Adipocyte (in vitro differentiated cells): ENCODE measurements at regions not wholly inside any gene's neighbourhood (a gene's known extent, or its start where the extent isn't known, plus 50 kb on each side); places are given as distances from the start of the nearest gene placed in this dataset.

Source experiments
- DNase-seq: peaks from one replicate; pipeline ENCODE4 v3.0.0-alpha.2; 2015; ENCODE audit warnings: low read depth
- H3K27me3 ChIP-seq: replicated peaks from 2 replicates; pipeline ENCODE4 v1.7.0; 2013; ENCODE audit warnings: mild to moderate bottlenecking, low read length, moderate library complexity; ENCODE audit not compliant: control insufficient read depth, insufficient read depth
- H3K36me3 ChIP-seq: 2 replicates; pipeline ENCODE4 v1.7.0; 2013; ENCODE audit warnings: low read length, mild to moderate bottlenecking, moderate library complexity; ENCODE audit not compliant: control insufficient read depth, insufficient read depth, severe bottlenecking
- H3K4me1 ChIP-seq: 2 replicates; pipeline ENCODE4 v1.7.0; 2013; ENCODE audit warnings: mild to moderate bottlenecking, low read length, moderate library complexity; ENCODE audit not compliant: control insufficient read depth, insufficient read depth
- H3K4me3 ChIP-seq: 2 replicates; pipeline ENCODE4 v1.7.0; 2013; ENCODE audit warnings: mild to moderate bottlenecking, low read length, moderate library complexity
- H3K9ac ChIP-seq: 2 replicates; pipeline ENCODE4 v1.7.0; 2013; ENCODE audit warnings: mild to moderate bottlenecking, low read length, moderate library complexity
- H3K9me3 ChIP-seq: 2 replicates; pipeline ENCODE4 v1.7.0; 2013; ENCODE audit warnings: mild to moderate bottlenecking, low read length, moderate library complexity; ENCODE audit not compliant: control insufficient read depth

DNA sequence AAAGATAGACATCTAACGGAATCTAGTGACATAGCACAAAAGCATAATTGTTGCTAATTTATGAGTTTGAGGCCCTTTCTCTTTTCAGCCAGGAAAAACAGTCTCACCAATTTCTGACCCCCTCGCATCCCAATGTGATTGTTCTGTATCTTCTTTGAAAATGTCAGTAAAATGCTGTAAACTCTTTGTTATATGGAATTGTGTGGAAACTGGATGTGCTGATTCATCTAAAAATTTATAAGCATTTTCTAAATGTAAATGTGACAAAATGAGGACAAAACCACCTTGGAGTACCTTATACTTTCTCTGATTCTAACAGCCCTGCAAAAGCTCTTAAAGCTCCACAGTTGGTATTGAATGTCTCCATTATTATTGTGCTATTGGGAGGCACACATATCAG lies 70.9 kb upstream of the MME start:
- DNase-seq, result no peak

DNA sequence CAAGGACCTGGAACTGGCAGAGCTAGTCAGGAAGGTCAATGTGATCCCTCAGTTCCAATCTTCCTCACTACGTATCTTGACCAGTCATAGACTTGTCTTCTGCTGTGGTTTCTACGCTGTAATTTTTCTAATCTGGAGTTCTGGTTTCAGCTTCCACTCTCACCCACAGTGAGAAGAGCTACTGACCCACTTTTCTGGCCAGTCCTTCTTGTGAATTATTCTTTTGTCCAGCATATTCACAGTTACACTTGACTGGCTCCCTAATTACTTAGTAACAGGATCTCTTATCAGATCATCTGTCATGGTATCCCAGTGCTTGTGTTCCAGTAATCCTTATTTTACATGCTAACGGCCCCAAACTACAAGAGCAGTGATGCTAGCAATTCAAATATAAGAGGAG lies 72.4 kb upstream of the MME start:
- Histone ChIP-seq H3K9me3 (no peaks in the 10 kb centered on the region), H3K36me3 (no peaks in the 10 kb centered on the region)

More for the DNA sequence above, 70.9 kb upstream of the MME start:
- H3K9me3 ChIP-seq, result no peaks in the 10 kb centered on the region
- H3K36me3 ChIP-seq, result no peaks in the 10 kb centered on the region
- H3K27me3 ChIP-seq, result no peaks in the 10 kb centered on the region
- H3K9ac ChIP-seq, result no peak overlapping the region
- H3K4me1 ChIP-seq, result no peaks in the 10 kb centered on the region
- H3K4me3 ChIP-seq, result no peak overlapping the region

DNA sequence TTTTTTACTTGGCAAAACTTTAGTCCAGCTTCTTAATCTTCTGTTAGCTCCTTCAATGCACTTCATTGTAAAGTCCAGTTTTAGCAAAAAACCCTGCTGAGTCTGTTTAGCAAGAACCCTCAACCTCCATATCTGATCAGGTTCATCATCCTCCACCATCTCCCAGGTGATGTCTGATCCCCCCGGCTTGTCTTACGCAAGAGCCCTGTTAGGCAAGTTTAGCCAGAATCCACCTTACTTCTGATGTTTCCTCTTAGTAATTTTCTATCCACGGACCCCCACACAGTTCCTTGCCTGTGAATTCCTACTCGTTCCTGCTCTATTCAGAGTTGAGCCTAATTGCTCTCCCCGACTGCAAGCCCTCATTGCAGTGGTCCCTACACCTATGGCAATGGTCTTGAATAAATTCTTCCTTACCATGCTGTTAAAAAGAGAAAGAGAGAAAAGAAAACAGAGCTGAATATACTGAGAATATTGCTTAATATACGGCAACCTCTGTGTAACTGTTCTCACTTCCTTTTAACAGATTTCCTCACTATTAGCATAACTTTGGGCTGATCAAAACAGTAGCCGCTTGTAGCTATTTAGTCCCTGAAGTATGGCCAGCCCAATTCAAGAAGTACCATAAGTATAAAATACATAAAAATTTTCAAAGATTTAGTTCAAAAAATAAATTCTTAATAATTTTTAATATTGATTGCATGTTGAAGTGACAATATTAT lies 78.7 kb upstream of the MME start:
- no peak overlapping the region for H3K4me3 ChIP-seq
- H3K9ac ChIP-seq, result no peak overlapping the region
- no peaks in the 10 kb centered on the region for H3K27me3 ChIP-seq
- no peaks in the 10 kb centered on the region for H3K9me3 ChIP-seq
- H3K4me1 ChIP-seq, result peaks cover 8% of the 10 kb centered on the region
- no peaks in the 10 kb centered on the region for H3K36me3 ChIP-seq
- DNase-seq, result no peak

More for the DNA sequence above, 72.4 kb upstream of the MME start:
- no peaks in the 10 kb centered on the region for H3K4me1 ChIP-seq
- no peak for DNase-seq
- H3K9ac ChIP-seq, result no peak overlapping the region
- no peak overlapping the region for H3K4me3 ChIP-seq
- no peaks in the 10 kb centered on the region for H3K27me3 ChIP-seq

DNA sequence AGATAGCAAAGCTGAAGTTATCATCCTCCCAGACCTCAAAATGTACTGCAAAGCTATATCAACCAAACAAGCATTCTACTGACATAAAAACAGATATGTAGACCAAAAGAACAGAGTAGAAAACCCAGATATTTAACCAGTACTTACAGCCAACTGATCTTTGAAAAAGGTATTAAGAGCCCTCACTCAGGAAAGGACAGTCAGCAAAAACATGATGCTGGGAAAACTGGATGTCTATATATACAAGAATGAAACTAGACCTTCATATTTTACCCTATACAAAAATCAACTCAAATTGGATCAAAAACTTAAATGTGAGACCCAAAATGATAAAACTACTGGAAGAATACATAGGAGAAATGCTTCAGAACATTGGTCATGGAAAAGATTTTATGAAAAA lies 87.5 kb upstream of the MME start:
- DNase-seq, result no peak
- no peak overlapping the region for H3K9ac ChIP-seq
- peaks cover 2% of the 10 kb centered on the region for H3K4me1 ChIP-seq
- no peak overlapping the region for H3K4me3 ChIP-seq
- no peaks in the 10 kb centered on the region for H3K36me3 ChIP-seq
- no peaks in the 10 kb centered on the region for H3K9me3 ChIP-seq
- no peaks in the 10 kb centered on the region for H3K27me3 ChIP-seq

DNA sequence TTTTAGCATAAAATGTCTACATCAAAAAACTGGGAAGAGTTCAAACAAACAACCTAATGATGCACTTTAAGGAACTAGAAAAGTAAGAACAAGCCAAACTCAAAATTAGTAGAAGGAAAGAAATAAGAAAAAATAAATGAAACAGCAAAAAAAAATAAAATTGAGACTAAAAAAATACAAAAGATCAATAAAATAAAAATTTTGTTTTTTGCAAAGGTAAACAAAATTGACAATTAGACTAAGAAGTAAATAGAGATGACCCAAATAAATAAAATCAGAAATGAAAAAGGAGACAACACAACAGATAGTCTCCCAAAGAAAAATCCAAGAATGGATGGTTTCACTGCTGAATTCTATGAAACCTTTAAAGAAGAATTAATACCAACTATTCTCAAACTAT lies 89.6 kb upstream of the MME start:
- no peaks in the 10 kb centered on the region for H3K4me1 ChIP-seq
- DNase-seq, result no peak
- no peak overlapping the region for H3K4me3 ChIP-seq
- no peaks in the 10 kb centered on the region for H3K9me3 ChIP-seq
- no peaks in the 10 kb centered on the region for H3K27me3 ChIP-seq
- H3K36me3 ChIP-seq, result no peaks in the 10 kb centered on the region
- H3K9ac ChIP-seq, result no peak overlapping the region

DNA sequence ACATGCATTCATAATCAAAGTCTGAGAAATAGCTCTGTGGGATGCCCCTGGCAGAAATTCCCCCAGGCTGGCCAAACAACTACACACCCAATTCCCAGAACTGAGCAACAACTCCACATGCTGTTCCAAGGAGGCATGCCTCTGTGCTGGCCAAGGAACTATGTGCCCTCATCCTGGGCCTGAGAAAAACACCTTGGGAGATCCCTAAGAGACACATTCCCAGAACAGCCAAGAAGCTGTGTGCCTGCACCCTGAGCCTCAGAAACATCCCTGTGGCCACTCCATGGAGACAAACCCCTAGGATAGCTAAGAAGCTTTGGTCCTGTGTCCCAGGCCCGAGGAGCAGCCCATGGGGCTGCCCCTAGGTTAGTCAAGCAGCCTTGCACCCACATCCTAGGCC lies 92.3 kb upstream of the MME start:
- Histone ChIP-seq H3K9ac (no peak overlapping the region), H3K4me1 (peaks cover 4% of the 10 kb centered on the region), H3K9me3 (no peaks in the 10 kb centered on the region), H3K27me3 (no peaks in the 10 kb centered on the region), H3K36me3 (no peaks in the 10 kb centered on the region), H3K4me3 (no peak overlapping the region)
- DNase-seq, result no peak

DNA sequence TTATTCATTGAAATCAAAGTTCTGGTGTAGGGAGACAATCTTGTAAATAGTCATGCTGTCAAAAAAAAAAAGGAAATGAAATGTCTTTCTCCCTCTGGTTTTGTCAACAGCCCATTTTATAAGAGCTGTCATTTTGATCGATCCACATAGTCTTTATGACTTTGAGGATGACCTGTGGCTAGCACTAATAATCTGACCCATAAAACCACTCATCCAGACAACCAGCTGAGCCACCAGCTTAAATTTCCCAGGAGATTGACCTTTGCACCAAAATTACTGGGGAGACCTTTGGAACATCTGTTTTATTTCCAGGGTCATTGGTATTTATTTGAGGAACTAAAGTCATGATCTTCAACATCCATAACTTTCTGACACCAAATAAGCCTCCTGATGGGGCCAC lies 98.5 kb upstream of the MME start:
- no peaks in the 10 kb centered on the region for H3K27me3 ChIP-seq
- peak overlapping the region; percentile 9 for H3K4me3 ChIP-seq
- H3K9ac ChIP-seq, result peak overlapping the region; percentile 48
- no peaks in the 10 kb centered on the region for H3K36me3 ChIP-seq
- no peak for DNase-seq
- peaks cover 43% of the 10 kb centered on the region for H3K4me1 ChIP-seq
- no peaks in the 10 kb centered on the region for H3K9me3 ChIP-seq

DNA sequence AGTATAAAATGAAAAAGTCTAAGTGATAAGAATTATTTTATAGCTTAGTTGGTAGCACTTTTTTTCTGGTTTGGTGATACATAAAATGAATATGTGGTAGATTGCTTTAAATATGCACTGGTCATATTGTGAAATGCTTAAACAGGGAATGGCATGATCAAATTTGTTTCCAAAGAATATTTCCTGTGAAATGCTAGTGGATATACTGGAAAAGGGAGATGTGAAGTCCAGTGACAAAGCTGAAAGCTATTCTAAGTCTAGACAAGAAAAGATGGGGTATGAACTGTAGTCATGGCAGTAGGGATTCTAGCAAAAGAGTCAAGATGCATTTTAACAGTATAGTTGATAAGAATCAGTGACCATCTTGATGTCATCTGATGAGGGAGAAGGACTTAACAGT lies 98.9 kb upstream of the MME start:
- Histone ChIP-seq H3K9ac (peak overlapping the region; percentile 48), H3K27me3 (no peaks in the 10 kb centered on the region), H3K36me3 (no peaks in the 10 kb centered on the region), H3K4me1 (peaks cover 43% of the 10 kb centered on the region), H3K4me3 (peak overlapping the region; percentile 9), H3K9me3 (no peaks in the 10 kb centered on the region)
- peak; percentile 41 for DNase-seq

DNA sequence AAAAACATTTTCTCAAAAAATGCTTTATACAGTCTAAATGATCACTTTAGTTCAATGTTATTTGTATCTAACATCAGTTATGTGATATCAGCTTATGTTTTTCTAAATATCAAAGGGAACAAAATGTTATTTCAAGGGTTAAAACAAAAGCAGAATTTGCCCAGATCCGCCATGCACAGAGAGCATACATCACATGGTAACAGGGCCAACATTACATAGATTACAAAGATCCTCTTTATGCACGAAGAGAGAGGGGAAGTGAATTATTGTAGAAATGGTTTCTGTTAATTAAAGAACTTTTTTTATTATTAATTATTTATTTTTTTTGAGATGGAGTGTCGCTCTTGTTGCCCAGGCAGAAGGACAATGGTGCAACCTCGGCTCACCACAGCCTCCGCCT lies 100.8 kb upstream of the MME start:
- Histone ChIP-seq H3K27me3 (no peaks in the 10 kb centered on the region), H3K36me3 (no peaks in the 10 kb centered on the region), H3K4me3 (no peak overlapping the region), H3K9me3 (no peaks in the 10 kb centered on the region), H3K4me1 (peaks cover 43% of the 10 kb centered on the region), H3K9ac (no peak overlapping the region)
- DNase-seq, result no peak

DNA sequence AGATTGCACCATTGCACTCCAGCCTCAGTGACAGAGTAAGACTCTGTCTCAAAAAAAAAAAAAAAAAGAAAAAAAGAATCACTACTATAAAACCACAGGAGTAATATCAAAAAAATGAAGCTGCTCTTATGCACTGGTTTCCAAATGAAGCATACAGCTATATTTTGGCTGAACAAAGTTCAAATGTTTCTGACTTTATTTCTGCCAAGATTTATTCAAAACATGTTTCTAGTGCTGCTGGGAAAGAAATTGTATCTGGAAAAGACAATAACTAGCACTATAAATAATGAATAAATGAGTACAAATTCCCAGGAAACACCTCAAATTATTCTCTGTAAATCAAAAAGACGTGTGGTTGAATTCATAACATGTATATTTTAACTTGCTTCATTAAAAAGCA lies 102.5 kb upstream of the MME start:
- Histone ChIP-seq H3K36me3 (no peaks in the 10 kb centered on the region), H3K9me3 (no peaks in the 10 kb centered on the region), H3K27me3 (no peaks in the 10 kb centered on the region), H3K4me1 (peaks cover 54% of the 10 kb centered on the region), H3K9ac (peak overlapping the region; percentile 40), H3K4me3 (peak overlapping the region; percentile 21)
- no peak for DNase-seq

DNA sequence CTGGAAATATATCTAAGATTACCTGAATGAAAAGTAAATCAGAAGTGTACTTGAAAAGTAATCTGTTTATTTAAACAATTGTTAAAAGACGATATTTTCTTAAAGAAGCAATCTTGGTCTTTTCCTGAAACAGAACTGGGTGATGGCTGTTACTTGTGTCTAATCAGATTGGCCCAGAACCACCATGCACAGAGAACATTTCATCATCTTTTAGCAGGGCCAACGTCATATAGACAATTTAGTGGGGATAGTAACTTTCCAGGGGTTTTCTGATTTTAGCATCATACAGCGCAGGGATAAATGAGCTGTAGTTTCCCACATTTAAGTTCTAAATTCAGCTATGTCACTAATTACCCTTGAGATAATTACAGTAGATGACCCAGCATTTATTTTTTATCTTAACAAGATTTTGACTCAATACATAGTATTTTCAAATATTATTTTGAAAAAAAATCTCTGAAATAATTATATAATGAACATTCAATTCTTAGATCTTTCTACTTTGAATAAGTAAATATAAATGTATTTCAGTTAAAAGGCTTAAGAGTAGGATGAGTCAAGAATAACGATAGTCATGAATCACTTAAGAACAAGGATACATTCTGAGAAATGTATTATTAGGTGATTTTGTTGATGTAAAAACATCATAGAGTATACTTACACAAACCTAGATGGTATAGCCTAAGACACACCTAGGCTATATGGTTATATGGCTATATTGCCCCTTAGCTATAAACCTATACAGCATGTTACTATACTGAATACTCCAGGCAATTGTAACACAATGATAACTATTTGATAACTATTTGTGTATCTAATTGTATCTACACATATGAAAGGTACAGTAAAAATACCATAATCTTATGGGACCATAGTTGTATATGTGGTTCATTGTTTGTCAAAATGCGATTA lies 103.8 kb upstream of the MME start:
- Histone ChIP-seq H3K9ac (no peak overlapping the region), H3K36me3 (no peaks in the 10 kb centered on the region), H3K4me3 (no peak overlapping the region), H3K27me3 (no peaks in the 10 kb centered on the region), H3K4me1 (peaks cover 54% of the 10 kb centered on the region), H3K9me3 (no peaks in the 10 kb centered on the region)
- no peak for DNase-seq
